Femur (tissue), 1 donor: ENCODE measurements at regions not wholly inside any gene's neighbourhood (a gene's known extent, or its start where the extent isn't known, plus 50 kb on each side); places are given as distances from the start of the nearest gene placed in this dataset.

Experiments used
- DNase-seq: peaks from one replicate; pipeline ENCODE4 v3.0.0-alpha.2; 2017

- no peak for DNase-seq
These were observed 197.8 kb downstream of the TTC8 start for GRCh38 chr14:89022274-89022673.

- DNase-seq: no peak
These were observed 200.2 kb downstream of the TTC8 start for GRCh38 chr14:89024691-89025090.

- no peak for DNase-seq
These were observed 201.2 kb downstream of the TTC8 start for GRCh38 chr14:89025561-89026236.

- peak; percentile 73 for DNase-seq
These were observed 202.8 kb downstream of the TTC8 start for GRCh38 chr14:89027097-89027740.

GRCh38 chr14:89028462-89029134, 204.1 kb downstream of the TTC8 start:
- DNase-seq: no peak

- DNase-seq: no peak
These were observed 205.7 kb downstream of the TTC8 start for GRCh38 chr14:89029961-89030694.

- DNase-seq: no peak
These were observed 206.5 kb downstream of the TTC8 start for GRCh38 chr14:89030921-89031320.

GRCh38 chr14:89032086-89032649, 207.7 kb downstream of the TTC8 start:
- no peak for DNase-seq

GRCh38 chr14:89033756-89034155, 209.3 kb downstream of the TTC8 start:
- no peak for DNase-seq

GRCh38 chr14:89036371-89036770, 211.9 kb downstream of the TTC8 start:
- DNase-seq: peak; percentile 49

- DNase-seq: no peak
These were observed 212.6 kb downstream of the TTC8 start for GRCh38 chr14:89037065-89037464.

- no peak for DNase-seq
These were observed 215.6 kb downstream of the TTC8 start for GRCh38 chr14:89040080-89040459.

GRCh38 chr14:89040460-89041256, 216.2 kb downstream of the TTC8 start:
- DNase-seq: peak; percentile 95

- peak; percentile 78 for DNase-seq
These were observed 216.8 kb downstream of the TTC8 start for GRCh38 chr14:89041257-89041582.

- DNase-seq: no peak
These were observed 217.6 kb downstream of the TTC8 start for GRCh38 chr14:89042021-89042420.

- no peak for DNase-seq
These were observed 228.9 kb downstream of the TTC8 start for GRCh38 chr14:89053303-89053702.

- DNase-seq: no peak
These were observed 231.9 kb downstream of the TTC8 start for GRCh38 chr14:89056394-89056793.

GRCh38 chr14:89058697-89059096, 234.2 kb downstream of the TTC8 start:
- DNase-seq: no peak

- DNase-seq: no peak
These were observed 235.7 kb downstream of the TTC8 start for GRCh38 chr14:89060191-89060590.

GRCh38 chr14:89061696-89062095, 237.2 kb downstream of the TTC8 start:
- DNase-seq: no peak

- no peak for DNase-seq
These were observed 241.4 kb downstream of the TTC8 start for GRCh38 chr14:89065879-89066278.

- no peak for DNase-seq
These were observed 243.0 kb downstream of the TTC8 start for GRCh38 chr14:89067293-89067972.
